GM18873 (cell line): ENCODE measurements at regions not wholly inside any gene's neighbourhood (a gene's known extent, or its start where the extent isn't known, plus 50 kb on each side); places are given as distances from the start of the nearest gene placed in this dataset.

Experiments used
- ATAC-seq: cut with Tn5 transposase; IDR thresholded peaks from one replicate; pipeline ENCODE4 v1.9.1; 2021; ENCODE audit warnings: mild to moderate bottlenecking, moderate library complexity, moderate number of reproducible peaks; ENCODE audit not compliant: unreplicated experiment, low FRiP score

GRCh38 chr1:216794586-216794985, 71.4 kb upstream of the ESRRG start:
- no peak for ATAC-seq

GRCh38 chr1:216793973-216794372, 70.7 kb upstream of the ESRRG start:
- no peak for ATAC-seq

GRCh38 chr1:216793303-216793702, 70.1 kb upstream of the ESRRG start:
- no peak for ATAC-seq

GRCh38 chr1:216788671-216789070, 65.4 kb upstream of the ESRRG start:
- ATAC-seq: no peak

- ATAC-seq: no peak
These were observed 62.5 kb upstream of the ESRRG start for GRCh38 chr1:216785737-216786136.

GRCh38 chr1:216785221-216785620, 62.0 kb upstream of the ESRRG start:
- no peak for ATAC-seq

GRCh38 chr1:216779686-216780085, 56.5 kb upstream of the ESRRG start:
- no peak for ATAC-seq

- ATAC-seq: no peak
These were observed 55.5 kb upstream of the ESRRG start for GRCh38 chr1:216778737-216779136.

GRCh38 chr1:216777148-216777547, 53.9 kb upstream of the ESRRG start:
- ATAC-seq: no peak
